ENCODE measurements at regions not wholly inside any gene's neighbourhood (a gene's known extent, or its start where the extent isn't known, plus 50 kb on each side); places are given as distances from the start of the nearest gene placed in this dataset.

DNA sequence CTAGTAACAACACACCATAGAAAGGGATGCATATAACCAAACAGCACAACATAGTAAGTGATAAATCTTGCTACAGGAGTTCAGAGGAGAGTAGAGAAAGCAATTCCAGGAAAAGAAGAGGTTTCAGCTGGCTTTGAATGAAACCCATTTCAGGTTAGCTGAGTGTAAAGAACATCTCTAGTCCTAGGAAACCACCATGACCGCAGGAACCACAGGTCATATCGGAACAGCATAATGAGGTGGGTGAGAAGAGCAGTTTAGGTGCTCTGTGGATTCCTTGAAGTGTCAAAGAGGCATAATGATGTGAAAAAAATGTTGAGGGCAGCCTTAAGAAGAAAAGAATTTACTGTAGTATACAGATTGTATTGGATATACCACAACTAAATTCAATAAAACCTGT, 507.5 kb downstream of the MTRR start:
- Histone ChIP-seq H3K27ac (ENCODE audit: low read depth, low read length, poor library complexity, severe bottlenecking) (no peak overlapping the region), H3K4me2 (ENCODE audit: low read length) (no peak overlapping the region), H3K36me3 (ENCODE audit: insufficient read depth, low read length) (no peaks in the 10 kb centered on the region), H3K79me2 (ENCODE audit: insufficient read depth, low read depth, low read length) (no peaks in the 10 kb centered on the region), H3K9me2 (ENCODE audit: insufficient read depth, low read length) (no peaks in the 10 kb centered on the region), H4K20me1 (ENCODE audit: insufficient read depth, low read length) (no peaks in the 10 kb centered on the region), H3K9me3 (ENCODE audit: low read length) (no peaks in the 10 kb centered on the region), H2AFZ (ENCODE audit: low read length) (no peak overlapping the region), H3K4me1 (ENCODE audit: insufficient read depth, low read length, poor library complexity, severe bottlenecking) (no peaks in the 10 kb centered on the region), H3K4me3 (ENCODE audit: low read depth, low read length, poor library complexity, severe bottlenecking) (no peak overlapping the region)
- DNase-seq (ENCODE audit: low spot score), result no peak
- CTCF ChIA-PET (ENCODE audit: unreplicated experiment), result no interaction called here
- intact Hi-C loops (cut with micrococcal nuclease; ENCODE audit: unreplicated experiment), result no loop called here
- no TSS peak for BruUV-seq (replicated peaks)
- TF ChIP-seq, protein P1, sequence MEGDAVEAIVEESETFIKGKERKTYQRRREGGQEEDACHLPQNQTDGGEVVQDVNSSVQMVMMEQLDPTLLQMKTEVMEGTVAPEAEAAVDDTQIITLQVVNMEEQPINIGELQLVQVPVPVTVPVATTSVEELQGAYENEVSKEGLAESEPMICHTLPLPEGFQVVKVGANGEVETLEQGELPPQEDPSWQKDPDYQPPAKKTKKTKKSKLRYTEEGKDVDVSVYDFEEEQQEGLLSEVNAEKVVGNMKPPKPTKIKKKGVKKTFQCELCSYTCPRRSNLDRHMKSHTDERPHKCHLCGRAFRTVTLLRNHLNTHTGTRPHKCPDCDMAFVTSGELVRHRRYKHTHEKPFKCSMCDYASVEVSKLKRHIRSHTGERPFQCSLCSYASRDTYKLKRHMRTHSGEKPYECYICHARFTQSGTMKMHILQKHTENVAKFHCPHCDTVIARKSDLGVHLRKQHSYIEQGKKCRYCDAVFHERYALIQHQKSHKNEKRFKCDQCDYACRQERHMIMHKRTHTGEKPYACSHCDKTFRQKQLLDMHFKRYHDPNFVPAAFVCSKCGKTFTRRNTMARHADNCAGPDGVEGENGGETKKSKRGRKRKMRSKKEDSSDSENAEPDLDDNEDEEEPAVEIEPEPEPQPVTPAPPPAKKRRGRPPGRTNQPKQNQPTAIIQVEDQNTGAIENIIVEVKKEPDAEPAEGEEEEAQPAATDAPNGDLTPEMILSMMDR (conservative IDR thresholded peaks at IDR 0.05; ENCODE audit: low read length), result no peak
- no peak for TF ChIP-seq EZH2phosphoT487 (IDR thresholded peaks at IDR 0.05; ENCODE audit: borderline replicate concordance, low read depth, low read length)
- POLR2A ChIA-PET, result no interaction called here

DNA sequence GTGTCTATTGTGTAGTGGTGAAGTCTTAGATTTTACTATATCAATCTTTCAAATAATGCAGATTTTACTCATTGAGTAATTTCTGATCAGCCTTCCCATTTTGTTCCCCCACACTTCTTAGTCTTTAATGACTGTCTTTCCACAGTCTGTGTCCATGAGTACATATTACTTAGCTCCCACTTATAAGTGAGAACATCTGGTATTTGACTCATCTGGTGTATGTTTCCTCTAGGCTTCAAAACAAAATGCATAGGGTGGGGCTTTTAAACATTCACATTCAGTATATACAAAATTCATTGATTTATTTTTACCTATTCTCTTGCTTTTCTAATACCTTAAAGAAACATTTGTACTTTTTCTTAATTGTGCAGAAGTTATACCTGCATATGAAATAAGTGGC, 513.0 kb downstream of the MTRR start:
- no TSS peak for BruUV-seq (replicated peaks)
- Histone ChIP-seq H3K27ac (ENCODE audit: low read depth, low read length, poor library complexity, severe bottlenecking) (no peak overlapping the region), H3K9me3 (ENCODE audit: low read length) (no peaks in the 10 kb centered on the region), H3K79me2 (ENCODE audit: insufficient read depth, low read depth, low read length) (no peaks in the 10 kb centered on the region), H3K9me2 (ENCODE audit: insufficient read depth, low read length) (no peaks in the 10 kb centered on the region), H2AFZ (ENCODE audit: low read length) (no peak overlapping the region), H3K4me1 (ENCODE audit: insufficient read depth, low read length, poor library complexity, severe bottlenecking) (no peaks in the 10 kb centered on the region), H4K20me1 (ENCODE audit: insufficient read depth, low read length) (no peaks in the 10 kb centered on the region), H3K4me2 (ENCODE audit: low read length) (no peak overlapping the region), H3K36me3 (ENCODE audit: insufficient read depth, low read length) (no peaks in the 10 kb centered on the region), H3K4me3 (ENCODE audit: low read depth, low read length, poor library complexity, severe bottlenecking) (no peak overlapping the region)
- POLR2A ChIA-PET, result no interaction called here
- no peak for DNase-seq (ENCODE audit: low spot score)
- TF ChIP-seq EZH2phosphoT487 (IDR thresholded peaks at IDR 0.05; ENCODE audit: borderline replicate concordance, low read depth, low read length), result no peak
- TF ChIP-seq, protein P1 (conservative IDR thresholded peaks at IDR 0.05; ENCODE audit: low read length), result no peak
- CTCF ChIA-PET (ENCODE audit: unreplicated experiment), result no interaction called here
- intact Hi-C loops (cut with micrococcal nuclease; ENCODE audit: unreplicated experiment), result no loop called here

DNA sequence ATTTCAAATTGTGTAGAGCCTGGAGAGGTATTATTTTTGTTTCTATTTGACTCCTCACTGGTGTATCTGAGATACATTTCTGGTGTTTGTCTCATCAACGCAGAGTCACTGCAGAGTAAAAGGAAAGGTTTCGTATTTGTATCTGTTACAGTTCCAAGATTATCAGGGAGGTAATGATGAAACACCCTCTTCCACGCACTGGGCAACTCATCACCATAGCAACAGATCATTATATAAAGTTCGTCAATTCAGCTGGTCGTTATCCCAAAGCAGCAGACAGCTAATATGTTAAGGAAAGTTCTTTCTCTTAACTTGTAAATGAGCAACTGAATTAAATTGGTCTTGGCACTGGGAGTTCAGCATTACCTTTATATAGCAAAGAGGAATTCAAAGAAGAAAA, 513.5 kb downstream of the MTRR start:
- no peaks in the 10 kb centered on the region for H4K20me1 ChIP-seq (ENCODE audit: insufficient read depth, low read length)
- H3K27ac ChIP-seq (ENCODE audit: low read depth, low read length, poor library complexity, severe bottlenecking), result no peak overlapping the region
- H3K36me3 ChIP-seq (ENCODE audit: insufficient read depth, low read length), result no peaks in the 10 kb centered on the region
- H3K4me2 ChIP-seq (ENCODE audit: low read length), result no peak overlapping the region
- TF ChIP-seq, protein P1 (conservative IDR thresholded peaks at IDR 0.05; ENCODE audit: low read length), result no peak
- no peak for TF ChIP-seq EZH2phosphoT487 (IDR thresholded peaks at IDR 0.05; ENCODE audit: borderline replicate concordance, low read depth, low read length)
- DNase-seq (ENCODE audit: low spot score), result no peak
- H3K4me3 ChIP-seq (ENCODE audit: low read depth, low read length, poor library complexity, severe bottlenecking), result no peak overlapping the region
- POLR2A ChIA-PET, result interaction anchor here (0.6 kb wide), 1 partner anchor 27 kb away, joined by 3 read pairs; no protein-coding TSS in a partner anchor
- H3K4me1 ChIP-seq (ENCODE audit: insufficient read depth, low read length, poor library complexity, severe bottlenecking), result no peaks in the 10 kb centered on the region
- no peaks in the 10 kb centered on the region for H3K79me2 ChIP-seq (ENCODE audit: insufficient read depth, low read depth, low read length)
- H3K9me2 ChIP-seq (ENCODE audit: insufficient read depth, low read length), result no peaks in the 10 kb centered on the region
- H3K9me3 ChIP-seq (ENCODE audit: low read length), result no peaks in the 10 kb centered on the region
- no peak overlapping the region for H2AFZ ChIP-seq (ENCODE audit: low read length)
- no TSS peak for BruUV-seq (replicated peaks)
- intact Hi-C loops (cut with micrococcal nuclease; ENCODE audit: unreplicated experiment), result no loop called here
- CTCF ChIA-PET (ENCODE audit: unreplicated experiment), result no interaction called here
